PFSK-1 (cell line): ENCODE measurements at regions not wholly inside any gene's neighbourhood (a gene's known extent, or its start where the extent isn't known, plus 50 kb on each side); places are given as distances from the start of the nearest gene placed in this dataset.

Experiments
- POLR2AphosphoS5 ChIP-seq: IDR thresholded peaks from 2 replicates; pipeline ENCODE4 v1.6.1; 2012; ENCODE audit warnings: low read depth, mild to moderate bottlenecking, control low read depth, low read length, moderate library complexity
- REST ChIP-seq, 2 experiments: IDR thresholded peaks; 2 replicates each; pipeline versions ENCODE4 v1.6.1 to v1.8.0; 2011 to 2012; ENCODE audit warnings: low read depth in 2 of 2, low read length in 2 of 2, control low read depth in 1 of 2, inconsistent platforms in 1 of 2, mild to moderate bottlenecking in 1 of 2, moderate library complexity in 1 of 2; ENCODE audit not compliant: insufficient read depth in 1 of 2
- SIN3A ChIP-seq: IDR thresholded peaks from 2 replicates; pipeline ENCODE4 v1.6.1; 2012; ENCODE audit warnings: mild to moderate bottlenecking, low read length, moderate library complexity, borderline replicate concordance; ENCODE audit not compliant: insufficient read depth

GRCh38 chr10:130500261-130501000 is 364.2 kb downstream of the GLRX3 start:
- TF ChIP-seq SIN3A (no peak), REST (IDR thresholded peaks at IDR 0.05; ENCODE audit: insufficient read depth in 1 of 2, low read depth in 2 of 2, low read length in 2 of 2) (no peak), POLR2AphosphoS5 (no peak)
